ENCODE measurements at regions not wholly inside any gene's neighbourhood (a gene's known extent, or its start where the extent isn't known, plus 50 kb on each side); places are given as distances from the start of the nearest gene placed in this dataset.
"Not testable (repeated sequence)": the region's sequence is repeated elsewhere in the genome, so short reads cannot be mapped to it uniquely, and the experiment has no call there.

- Histone ChIP-seq H3K27me3 (ENCODE audit: insufficient read depth, low read depth, severe bottlenecking) (no peaks in the 10 kb centered on the region), H3K4me3 (ENCODE audit: low read depth, low read length) (no peak overlapping the region), H3K36me3 (no peaks in the 10 kb centered on the region), H3K27ac (no peak overlapping the region), H3K9me3 (ENCODE audit: severe bottlenecking) (peaks cover 3% of the 10 kb centered on the region)
- DNase-seq: no peak
- no peak for TF ChIP-seq CTCF (IDR thresholded peaks at IDR 0.05; ENCODE audit: low read depth, low read length)
Measured at GRCh38 chrX:13189380-13189779, 130.5 kb downstream of the ATXN3L start.

- TF ChIP-seq CTCF (IDR thresholded peaks at IDR 0.05; ENCODE audit: low read depth, low read length): no peak
- no peaks in the 10 kb centered on the region for H3K27me3 ChIP-seq (ENCODE audit: insufficient read depth, low read depth, severe bottlenecking)
- no peak overlapping the region for H3K4me3 ChIP-seq (ENCODE audit: low read depth, low read length)
- H3K36me3 ChIP-seq: no peaks in the 10 kb centered on the region
- H3K27ac ChIP-seq: no peak overlapping the region
- H3K9me3 ChIP-seq (ENCODE audit: severe bottlenecking): peaks cover 3% of the 10 kb centered on the region
- no peak for DNase-seq
Measured at GRCh38 chrX:13188731-13189309, 131.0 kb downstream of the ATXN3L start.

- H3K36me3 ChIP-seq; H3K27ac ChIP-seq; H3K4me3 ChIP-seq (ENCODE audit: low read depth, low read length); DNase-seq; H3K9me3 ChIP-seq (ENCODE audit: severe bottlenecking); H3K27me3 ChIP-seq (ENCODE audit: insufficient read depth, low read depth, severe bottlenecking): not testable (repeated sequence)
Measured at GRCh38 chrX:13186643-13187042, 133.2 kb downstream of the ATXN3L start.

- Histone ChIP-seq H3K4me3 (ENCODE audit: low read depth, low read length) (no peak overlapping the region), H3K27ac (no peak overlapping the region), H3K27me3 (ENCODE audit: insufficient read depth, low read depth, severe bottlenecking) (no peaks in the 10 kb centered on the region), H3K9me3 (ENCODE audit: severe bottlenecking) (no peaks in the 10 kb centered on the region), H3K36me3 (no peaks in the 10 kb centered on the region)
- DNase-seq: no peak
- no peak for TF ChIP-seq CTCF (IDR thresholded peaks at IDR 0.05; ENCODE audit: low read depth, low read length)
Measured at GRCh38 chrX:13180807-13181206, 136.4 kb upstream of the FAM9C start.

- no peak overlapping the region for H3K27ac ChIP-seq
- H3K36me3 ChIP-seq: no peaks in the 10 kb centered on the region
- DNase-seq: no peak
- no peaks in the 10 kb centered on the region for H3K9me3 ChIP-seq (ENCODE audit: severe bottlenecking)
- H3K4me3 ChIP-seq (ENCODE audit: low read depth, low read length): no peak overlapping the region
- no peak for TF ChIP-seq CTCF (IDR thresholded peaks at IDR 0.05; ENCODE audit: low read depth, low read length)
- no peaks in the 10 kb centered on the region for H3K27me3 ChIP-seq (ENCODE audit: insufficient read depth, low read depth, severe bottlenecking)
Measured at GRCh38 chrX:13179586-13179985, 135.2 kb upstream of the FAM9C start.

GRCh38 chrX:13179100-13179499 lies 134.7 kb upstream of the FAM9C start:
- no peak for TF ChIP-seq CTCF (IDR thresholded peaks at IDR 0.05; ENCODE audit: low read depth, low read length)
- Histone ChIP-seq H3K27me3 (ENCODE audit: insufficient read depth, low read depth, severe bottlenecking) (no peaks in the 10 kb centered on the region), H3K36me3 (no peaks in the 10 kb centered on the region), H3K27ac (no peak overlapping the region), H3K4me3 (ENCODE audit: low read depth, low read length) (no peak overlapping the region), H3K9me3 (ENCODE audit: severe bottlenecking) (no peaks in the 10 kb centered on the region)
- no peak for DNase-seq
